ENCODE measurements at regions not wholly inside any gene's neighbourhood (a gene's known extent, or its start where the extent isn't known, plus 50 kb on each side); places are given as distances from the start of the nearest gene placed in this dataset.
"Not testable (repeated sequence)": the region's sequence is repeated elsewhere in the genome, so short reads cannot be mapped to it uniquely, and the experiment has no call there.

- no peak for DNase-seq (ENCODE audit: low read depth)
Observed at GRCh38 chr9:28444637-28445036, 871.4 kb upstream of the C9orf72 start.

- no peak for DNase-seq (ENCODE audit: low read depth)
Observed at GRCh38 chr9:28445211-28445610, 871.9 kb upstream of the C9orf72 start.

DNA sequence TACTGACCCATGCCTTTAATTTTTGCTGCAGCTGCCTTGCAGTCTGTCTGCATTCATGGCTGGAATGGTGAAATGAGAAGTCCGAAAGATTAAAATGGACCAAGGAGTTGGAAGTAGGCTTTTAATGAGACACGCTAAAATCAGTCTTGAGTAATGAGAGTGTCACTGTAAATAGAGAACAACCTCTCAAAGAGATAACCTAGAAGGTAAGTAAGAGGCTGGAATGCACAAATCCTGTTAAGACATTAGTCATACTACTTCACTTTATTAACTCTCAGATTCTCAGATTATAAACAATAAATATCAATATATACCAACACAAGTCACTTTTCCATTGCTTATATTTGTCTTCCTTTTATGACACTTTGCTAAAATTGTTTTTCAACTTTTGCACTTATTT lies 880.6 kb upstream of the C9orf72 start:
- no peak for DNase-seq (ENCODE audit: low read depth)

DNA sequence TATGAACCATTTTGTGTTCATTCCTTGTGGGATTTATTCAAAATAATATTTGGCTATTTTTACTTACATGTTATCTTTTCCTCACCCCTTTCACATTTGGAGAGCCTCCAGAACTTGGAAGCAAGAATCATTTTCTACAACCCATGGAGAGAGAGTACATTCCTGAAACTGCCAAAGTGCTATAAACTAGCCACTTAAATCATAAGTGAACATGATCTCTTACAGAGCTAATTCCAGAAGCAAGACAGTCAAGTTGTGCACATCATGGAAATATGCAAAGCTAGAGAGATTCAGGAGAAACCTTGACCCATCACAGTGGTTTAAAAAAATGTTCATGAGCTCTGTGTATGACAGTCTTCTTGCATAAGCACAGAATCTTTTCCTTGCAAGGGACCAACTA lies 883.6 kb upstream of the C9orf72 start:
- DNase-seq (ENCODE audit: low read depth), result no peak

DNA sequence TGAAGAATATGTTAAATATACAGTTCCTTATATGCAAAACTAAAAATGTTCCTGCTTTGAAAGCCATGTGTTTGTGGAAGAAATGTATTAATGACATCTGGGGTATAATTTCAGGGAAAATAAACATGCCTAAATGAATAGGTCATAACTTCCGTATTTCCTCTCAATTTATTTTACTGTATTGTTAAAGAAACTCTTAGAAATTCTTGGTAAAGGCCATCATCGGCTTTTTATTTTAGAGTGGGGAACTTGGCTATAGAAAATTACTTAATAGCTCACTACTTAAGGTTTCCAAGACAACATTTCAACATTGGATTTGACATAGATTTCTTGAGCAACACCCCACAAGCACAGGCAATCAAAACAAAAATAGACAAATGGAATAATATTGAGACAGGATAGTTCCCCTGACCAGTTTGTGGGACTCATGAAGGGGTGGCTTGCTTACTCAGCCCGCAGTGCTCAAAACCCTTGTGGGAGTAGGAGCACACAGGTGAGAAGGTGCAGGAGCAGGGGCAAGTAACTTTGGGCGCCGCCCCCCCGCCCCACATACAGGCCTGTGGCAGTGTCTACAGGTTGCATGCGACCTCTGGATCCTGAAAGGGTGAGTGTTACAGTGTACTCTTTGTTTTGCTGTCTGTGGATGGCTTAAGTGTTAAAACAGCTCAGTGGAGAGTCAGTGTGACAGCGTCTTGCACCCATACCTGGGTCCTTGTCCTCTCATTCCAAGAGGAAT lies 891.4 kb upstream of the C9orf72 start:
- no peak for DNase-seq (ENCODE audit: low read depth)

DNA sequence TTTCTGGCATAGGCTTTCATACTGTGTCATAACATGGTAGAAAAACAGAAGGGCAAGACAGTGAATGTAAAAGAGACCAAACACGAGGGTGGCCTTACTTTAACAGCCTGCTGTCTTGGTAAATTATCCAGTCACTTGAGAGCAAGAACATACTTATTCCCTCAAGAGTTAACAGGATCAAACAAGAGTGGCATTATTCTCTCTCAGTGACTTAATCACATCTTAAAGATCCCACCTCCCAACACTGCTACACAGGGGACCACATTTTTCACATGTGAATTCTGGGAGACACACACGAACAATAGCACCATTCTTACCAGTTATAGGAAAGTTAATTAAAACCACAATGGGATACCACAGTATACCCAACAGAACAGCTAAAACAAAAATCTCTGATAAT lies 898.0 kb upstream of the C9orf72 start:
- DNase-seq (ENCODE audit: low read depth), result no peak

DNA sequence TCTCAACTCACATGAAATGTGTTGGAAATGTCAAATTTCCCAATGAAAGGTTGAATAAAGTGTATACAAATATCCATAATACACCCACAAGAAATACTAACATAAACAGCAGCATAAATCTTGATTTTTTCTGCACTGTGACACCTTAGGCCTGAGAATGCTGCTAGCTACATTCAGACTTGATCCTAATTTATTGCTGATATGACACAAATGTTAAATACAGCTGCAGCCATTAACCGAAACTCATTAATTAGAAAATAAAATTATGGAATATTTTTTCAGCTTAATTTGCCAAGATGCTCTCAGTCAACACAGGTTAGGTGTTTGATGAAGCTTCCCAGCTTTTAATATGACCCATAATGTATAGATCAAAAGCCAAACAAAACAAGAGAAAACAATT lies 914.3 kb upstream of the C9orf72 start:
- DNase-seq (ENCODE audit: low read depth), result no peak

DNA sequence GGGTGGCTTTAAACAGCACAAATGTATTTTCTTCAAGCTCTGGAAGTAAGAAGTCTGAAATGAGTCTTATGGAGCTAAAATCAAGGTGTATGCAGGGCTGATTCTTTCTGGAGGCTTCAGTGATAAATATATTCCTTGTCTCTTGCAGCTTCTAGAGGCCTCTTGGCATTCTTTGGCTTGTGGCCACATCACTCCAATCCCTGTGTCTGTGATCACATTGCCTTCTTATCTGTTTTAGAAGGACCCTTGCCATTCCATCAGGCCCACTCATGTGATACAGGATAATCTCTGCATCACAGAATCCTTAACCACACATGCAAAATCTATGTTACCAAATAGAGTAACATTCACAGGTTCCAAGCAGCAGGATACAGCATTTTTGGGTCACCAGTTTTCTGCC lies 917.8 kb upstream of the C9orf72 start:
- DNase-seq (ENCODE audit: low read depth), result no peak

GRCh38 chr9:28498168-28498567 lies 924.9 kb upstream of the C9orf72 start:
- DNase-seq (ENCODE audit: low read depth), result not testable (repeated sequence)

DNA sequence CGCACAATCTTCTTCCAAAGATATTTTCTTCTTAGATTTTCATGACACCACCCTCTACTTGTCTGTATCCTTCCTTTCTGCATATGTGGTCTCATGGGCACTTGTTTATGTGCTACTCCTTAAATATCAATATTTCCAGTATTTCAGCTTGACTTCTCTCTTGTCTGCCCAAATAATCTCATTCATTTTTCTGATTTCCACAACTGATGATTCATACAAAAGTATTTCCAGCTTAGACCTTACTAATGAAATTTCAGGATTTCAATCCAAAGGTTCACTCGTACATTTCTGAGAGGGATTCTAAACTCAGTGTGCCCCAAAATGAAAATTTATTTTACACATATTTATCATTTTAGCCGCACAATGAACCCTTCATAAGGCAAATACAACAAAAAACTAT lies 928.9 kb upstream of the C9orf72 start:
- DNase-seq (ENCODE audit: low read depth), result no peak

DNA sequence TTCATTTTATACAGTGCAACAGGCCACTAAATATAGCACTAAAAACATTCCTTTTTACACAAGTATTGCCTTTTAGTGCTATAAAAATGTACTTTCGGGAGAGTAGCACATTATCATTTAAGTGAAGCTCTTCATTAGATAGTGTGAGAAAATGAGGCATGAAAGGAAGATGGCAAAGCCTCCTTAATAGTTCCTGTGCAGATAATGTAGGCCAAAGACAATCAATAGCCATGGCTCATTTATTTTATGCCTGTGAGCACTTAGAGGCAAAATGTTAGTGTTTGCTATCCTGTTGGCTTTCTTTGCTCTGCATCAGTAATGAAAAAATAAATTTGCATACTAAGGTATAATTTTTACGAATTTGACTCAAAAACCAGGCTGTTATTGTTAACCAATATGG lies 929.5 kb upstream of the C9orf72 start:
- DNase-seq (ENCODE audit: low read depth), result no peak

DNA sequence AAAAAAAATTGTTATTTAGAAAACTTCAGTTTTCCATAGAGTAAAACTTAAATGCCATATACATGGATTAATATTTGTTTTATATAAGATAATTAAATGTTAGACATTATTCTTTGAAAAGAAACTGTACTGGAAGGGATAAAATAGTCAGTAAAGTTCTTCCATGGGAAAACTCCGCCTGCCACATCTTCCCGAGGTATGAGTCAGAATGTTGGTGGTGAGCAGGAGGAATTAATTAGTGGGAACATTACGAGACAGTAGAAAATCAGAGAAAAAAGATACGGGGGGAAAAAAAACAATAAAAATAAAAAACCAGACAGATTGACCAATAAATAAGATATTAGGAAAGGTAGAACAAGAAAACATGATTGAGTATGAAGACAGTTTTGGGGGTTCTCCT lies 930.3 kb upstream of the C9orf72 start:
- no peak for DNase-seq (ENCODE audit: low read depth)

GRCh38 chr9:28518439-28518838 lies 945.2 kb upstream of the C9orf72 start:
- no peak for DNase-seq (ENCODE audit: low read depth)

GRCh38 chr9:28524309-28524708 lies 951.0 kb upstream of the C9orf72 start:
- DNase-seq (ENCODE audit: low read depth), result not testable (repeated sequence)

DNA sequence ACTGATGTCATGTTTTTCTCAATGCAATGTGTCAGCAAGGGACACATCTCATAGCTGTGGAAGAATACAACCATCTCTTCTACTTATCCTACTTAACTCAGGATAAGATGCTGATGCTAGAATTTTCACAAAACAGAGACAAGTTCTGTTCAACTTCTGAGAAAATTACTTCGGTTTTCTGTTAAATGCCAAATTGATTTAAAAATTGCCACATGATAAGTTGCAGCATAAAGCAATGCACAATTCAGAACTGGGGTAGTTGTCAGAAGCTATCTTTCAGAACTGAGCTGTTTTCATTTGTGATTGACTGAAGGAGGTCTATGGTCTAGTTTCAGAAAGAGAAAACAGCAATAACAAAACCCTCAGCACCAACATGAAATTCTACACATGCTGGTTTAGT lies 954.8 kb upstream of the C9orf72 start:
- DNase-seq (ENCODE audit: low read depth), result no peak

GRCh38 chr9:28538132-28538531 lies 964.9 kb upstream of the C9orf72 start:
- DNase-seq (ENCODE audit: low read depth), result no peak

DNA sequence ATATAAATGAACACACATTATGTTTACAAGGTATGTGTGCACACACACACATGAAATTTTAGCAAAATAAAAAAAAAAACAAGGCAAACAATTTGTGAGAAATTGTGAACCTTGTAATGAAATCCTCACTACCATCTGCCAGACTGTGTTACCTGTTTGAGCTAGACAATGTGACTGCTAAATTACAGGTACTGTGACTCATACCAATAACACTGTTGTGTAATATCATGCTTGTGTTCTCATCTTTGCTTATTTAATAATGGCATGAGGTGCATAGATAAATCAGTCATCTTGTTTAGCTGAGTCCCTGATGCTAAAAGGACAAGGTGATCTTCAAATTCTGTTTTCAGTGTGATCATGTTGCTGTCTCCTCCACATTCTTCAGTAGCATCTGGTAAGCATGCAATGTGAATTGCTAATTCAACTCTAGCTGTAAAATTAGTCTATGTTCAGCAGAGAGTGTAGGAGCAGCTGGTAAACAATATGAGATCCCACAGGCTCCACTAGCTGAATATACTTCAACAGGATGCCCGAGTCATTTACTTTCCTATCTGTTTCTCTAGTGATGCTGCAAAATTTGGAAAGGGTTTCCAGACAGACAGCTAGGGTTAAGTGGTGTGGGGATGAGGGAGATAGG lies 966.3 kb upstream of the C9orf72 start:
- DNase-seq (ENCODE audit: low read depth), result no peak

DNA sequence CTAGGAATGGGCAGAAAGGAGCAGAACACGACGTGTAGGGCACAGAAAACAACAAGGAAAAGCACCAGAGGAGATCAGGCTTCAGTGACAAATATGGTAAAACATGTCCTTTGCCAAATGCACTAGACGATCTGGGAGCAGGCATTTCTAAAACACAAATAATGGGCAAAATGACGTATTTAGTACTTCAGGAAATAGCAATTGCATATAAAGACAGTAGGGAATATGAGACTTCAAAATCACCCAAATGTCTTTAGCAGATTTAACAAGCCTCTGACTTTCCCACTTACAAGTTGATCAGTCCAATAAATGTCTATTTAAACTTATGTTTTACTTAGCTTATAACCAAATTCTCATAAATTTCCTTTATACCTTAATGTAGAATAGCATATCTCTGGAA lies 969.6 kb upstream of the C9orf72 start:
- no peak for DNase-seq (ENCODE audit: low read depth)

- no peak for DNase-seq (ENCODE audit: low read depth)
Observed at GRCh38 chr9:28547527-28547926, 974.2 kb upstream of the C9orf72 start.

DNA sequence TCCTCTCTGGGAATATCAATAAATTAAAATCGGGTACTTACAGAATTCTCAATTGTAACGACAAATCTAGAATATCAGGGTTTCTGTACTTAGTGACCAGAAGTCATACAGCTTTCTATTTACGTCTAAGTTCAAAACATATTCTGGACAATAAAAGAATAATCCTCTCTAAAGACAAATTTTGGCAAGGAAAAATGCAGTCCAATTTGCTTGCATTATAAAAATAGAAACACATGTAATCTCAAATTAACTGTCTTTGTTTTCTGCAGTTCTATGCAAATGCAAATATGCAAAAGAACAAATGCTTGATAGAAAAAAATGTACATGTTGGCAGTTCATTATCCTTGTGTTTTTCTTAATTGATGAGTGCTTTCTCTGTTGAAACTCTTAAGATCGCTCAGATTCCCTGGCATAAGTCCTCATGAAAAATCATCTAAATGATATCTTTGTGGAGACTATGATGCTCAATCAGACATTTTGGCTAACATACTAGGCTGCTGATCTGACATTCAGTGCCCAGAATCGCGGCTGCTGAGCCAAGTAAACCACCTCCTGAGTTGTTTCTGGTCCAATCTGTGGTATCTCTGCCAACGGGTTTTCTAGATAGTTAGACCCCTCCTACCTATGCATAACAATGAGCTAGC lies 990.1 kb upstream of the C9orf72 start:
- DNase-seq (ENCODE audit: low read depth), result no peak

DNA sequence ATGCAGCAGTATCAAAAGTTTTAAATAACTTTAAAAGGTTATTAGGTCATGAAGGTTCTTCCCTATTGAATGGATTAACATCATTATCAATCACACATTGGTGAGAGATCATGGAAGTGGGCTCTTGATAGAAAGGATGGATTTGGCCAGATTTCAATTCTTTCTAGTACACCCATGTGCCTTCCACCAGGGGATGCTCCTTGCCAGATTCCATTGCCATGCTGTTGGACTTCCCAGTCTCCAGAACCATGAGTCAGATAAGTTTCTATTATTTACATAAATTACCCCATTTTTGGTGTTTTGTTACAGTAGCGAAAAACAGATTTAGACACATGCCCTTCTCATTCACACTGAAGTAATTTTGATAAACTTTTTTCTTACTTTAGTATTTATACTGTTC lies 1010.6 kb upstream of the C9orf72 start:
- DNase-seq (ENCODE audit: low read depth), result no peak

- no peak for DNase-seq (ENCODE audit: low read depth)
Observed at GRCh38 chr9:28584542-28584941, 1011.3 kb upstream of the C9orf72 start.

GRCh38 chr9:28587052-28587451 lies 1013.8 kb upstream of the C9orf72 start:
- no peak for DNase-seq (ENCODE audit: low read depth)

Measured in myocyte (in vitro differentiated cells).